Tibial nerve (tissue), 4 donors: ENCODE measurements at regions not wholly inside any gene's neighbourhood (a gene's known extent, or its start where the extent isn't known, plus 50 kb on each side); places are given as distances from the start of the nearest gene placed in this dataset.

ENCODE experiments used
- DNase-seq, 2 donors: peaks; one replicate each; pipeline ENCODE4 v3.0.0-alpha.2; 2019; ENCODE audit warnings: low spot score in 2 of 2
- H3K27ac ChIP-seq, 4 donors: fragments of 200-600 bp; sonication (generic) in 3 of 4; one replicate each; pipeline ENCODE4 v1.5.1; 2017 to 2019; ENCODE audit warnings: mild to moderate bottlenecking in 1 of 4
- H3K27me3 ChIP-seq, 2 donors: fragments of 200-600 bp; sonication (generic) in 1 of 2; one replicate each; pipeline versions ENCODE4 v1.5.1 to v1.6.0; 2017 to 2019
- H3K36me3 ChIP-seq, 3 donors: fragments of 200-600 bp; sonication (generic); one replicate each; pipeline ENCODE4 v1.5.1; 2018 to 2019
- H3K4me1 ChIP-seq, 4 donors: fragments of 200-600 bp; sonication (generic) in 3 of 4; one replicate each; pipeline ENCODE4 v1.5.1; 2017 to 2019
- H3K4me3 ChIP-seq, 4 donors: fragments of 200-600 bp; sonication (generic) in 3 of 4; one replicate each; pipeline ENCODE4 v1.5.1; 2017 to 2019; ENCODE audit warnings: mild to moderate bottlenecking in 1 of 4, moderate library complexity in 1 of 4
- H3K9me3 ChIP-seq, 4 donors: fragments of 200-600 bp; sonication (generic) in 3 of 4; one replicate each; pipeline ENCODE4 v1.5.1; 2017 to 2019
- CTCF ChIP-seq, 5 experiments: fragments of 200-600 bp in 3 of 5; fragments of 450-650 bp in 2 of 5; sonication (generic) in 3 of 5; IDR thresholded peaks; one replicate each; pipeline ENCODE4 v1.5.1; 2016 to 2019; ENCODE audit warnings: antibody characterized with exemption in 5 of 5, mild to moderate bottlenecking in 3 of 5, moderate library complexity in 2 of 5
- EP300 ChIP-seq, 2 donors: sonication (generic); formaldehyde crosslinking; IDR thresholded peaks; one replicate each; pipeline ENCODE4 v1.6.1; 2017; ENCODE audit warnings: antibody characterized with exemption in 2 of 2, mild to moderate bottlenecking in 1 of 2
- POLR2A ChIP-seq, 2 donors: fragments of 450-650 bp; IDR thresholded peaks; one replicate each; pipeline ENCODE4 v1.6.1; 2017; ENCODE audit warnings: antibody characterized with exemption in 2 of 2, mild to moderate bottlenecking in 2 of 2, moderate library complexity in 2 of 2
- WGBS, 2 donors: methylation state at CpG; one replicate each; pipeline ENCODE4 v1.1.5; 2018; 5-methylcytosine and 5-hydroxymethylcytosine counted together

GRCh38 chr16:6020162-6020985, 922.8 kb upstream of the EEF2KMT start:
- Histone ChIP-seq H3K27ac (no peak overlapping the region), H3K4me1 (peaks cover 0 to 8% (median 0%) of the 10 kb centered on the region in 4 donors), H3K27me3 (peaks cover 0 to 27% of the 10 kb centered on the region in 2 donors), H3K4me3 (no peak overlapping the region), H3K9me3 (peaks cover 0 to 5% (median 0%) of the 10 kb centered on the region in 4 donors), H3K36me3 (no peaks in the 10 kb centered on the region)
- 8 to 13% methylated on average over 29 to 39 of the region's 41 CpGs for WGBS, 2 donors
- no peak for DNase-seq
- TF ChIP-seq CTCF (IDR thresholded peaks at IDR 0.05) (no peak), POLR2A (IDR thresholded peaks at IDR 0.05) (no peak), EP300 (IDR thresholded peaks at IDR 0.05) (no peak)

- Histone ChIP-seq H3K36me3 (no peaks in the 10 kb centered on the region), H3K4me3 (no peak overlapping the region), H3K9me3 (peaks cover 0 to 13% (median 0%) of the 10 kb centered on the region in 4 donors), H3K4me1 (peaks cover 0 to 8% (median 0%) of the 10 kb centered on the region in 4 donors), H3K27ac (no peak overlapping the region), H3K27me3 (peaks cover 0 to 27% of the 10 kb centered on the region in 2 donors)
- no peak for DNase-seq
- TF ChIP-seq CTCF (IDR thresholded peaks at IDR 0.05) (no peak), EP300 (IDR thresholded peaks at IDR 0.05) (no peak), POLR2A (IDR thresholded peaks at IDR 0.05) (no peak)
- 0 to 2% methylated on average over 20 to 24 of the region's 50 CpGs for whole genome bisulfite sequencing, 2 donors
These were observed 921.9 kb upstream of the EEF2KMT start for GRCh38 chr16:6019490-6019991.

- DNase-seq, result no peak
- peaks cover 0 to 14% (median 0%) of the 10 kb centered on the region in 4 donors for H3K9me3 ChIP-seq
- H3K27ac ChIP-seq, result no peak overlapping the region
- H3K36me3 ChIP-seq, result no peaks in the 10 kb centered on the region
- H3K4me1 ChIP-seq, result peaks cover 0 to 8% (median 0%) of the 10 kb centered on the region in 4 donors
- H3K27me3 ChIP-seq, result peaks cover 0 to 27% of the 10 kb centered on the region in 2 donors
- H3K4me3 ChIP-seq, result no peak overlapping the region
- 2 to 3% methylated on average over 43 to 55 of the region's 59 CpGs for WGBS, 2 donors
- TF ChIP-seq CTCF (IDR thresholded peaks at IDR 0.05) (no peak), EP300 (IDR thresholded peaks at IDR 0.05) (no peak), POLR2A (IDR thresholded peaks at IDR 0.05) (no peak)
These were observed 921.4 kb upstream of the EEF2KMT start for GRCh38 chr16:6018848-6019489.

- peaks cover 0 to 14% (median 0%) of the 10 kb centered on the region in 4 donors for H3K9me3 ChIP-seq
- 22% methylated on average over 2 of the region's 2 CpGs for WGBS, 2 donors
- DNase-seq, result no peak
- no peak for TF ChIP-seq POLR2A (IDR thresholded peaks at IDR 0.05)
- TF ChIP-seq EP300 (IDR thresholded peaks at IDR 0.05), result no peak
- TF ChIP-seq CTCF (IDR thresholded peaks at IDR 0.05), result no peak
- H3K36me3 ChIP-seq, result no peaks in the 10 kb centered on the region
- no peak overlapping the region for H3K4me3 ChIP-seq
- H3K27ac ChIP-seq, result no peak overlapping the region
- peaks cover 0 to 8% (median 0%) of the 10 kb centered on the region in 4 donors for H3K4me1 ChIP-seq
- H3K27me3 ChIP-seq, result peaks cover 0 to 27% of the 10 kb centered on the region in 2 donors
These were observed 919.1 kb upstream of the EEF2KMT start for GRCh38 chr16:6016530-6017184.
